ENCODE measurements at regions not wholly inside any gene's neighbourhood (a gene's known extent, or its start where the extent isn't known, plus 50 kb on each side); places are given as distances from the start of the nearest gene placed in this dataset.
"Not testable (repeated sequence)": the region's sequence is repeated elsewhere in the genome, so short reads cannot be mapped to it uniquely, and the experiment has no call there.

- intact Hi-C loops (cut with micrococcal nuclease) = no loop called here
Measured at GRCh38 chr4:28490669-28491068, 1630.0 kb downstream of the STIM2 start.

DNA sequence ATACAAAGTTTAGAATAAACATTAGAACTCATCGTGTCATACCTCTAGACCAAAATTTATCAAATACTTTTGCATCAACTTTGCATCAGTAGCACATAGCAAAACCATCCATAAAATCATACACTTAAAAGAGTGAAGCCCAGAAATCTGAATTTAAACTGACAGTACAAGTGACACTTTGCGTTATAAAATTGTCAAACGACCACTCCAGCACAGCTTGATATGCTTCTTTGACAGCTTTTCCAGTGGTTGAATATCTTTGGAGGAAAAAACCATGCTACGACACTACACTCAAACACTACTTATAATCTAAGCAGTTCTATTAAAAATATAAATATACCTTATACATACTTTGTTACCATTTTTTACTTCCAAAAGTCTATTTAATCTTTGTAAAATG lies 1644.4 kb downstream of the STIM2 start:
- Mint-ChIP-seq H3K36me3 (ENCODE audit: low read depth) (no peaks in the 10 kb centered on the region), H3K27me3 (ENCODE audit: insufficient read depth) (no peaks in the 10 kb centered on the region), H3K4me1 (ENCODE audit: low read depth) (no peaks in the 10 kb centered on the region), H3K27ac (no peak overlapping the region), H3K9me3 (peaks cover 15% of the 10 kb centered on the region), H3K4me3 (no peak overlapping the region)
- DNase-seq (ENCODE audit: low spot score) = no peak
- intact Hi-C loops (cut with micrococcal nuclease) = no loop called here

More at GRCh38 chr4:28490669-28491068, 1630.0 kb downstream of the STIM2 start:
- peaks cover 7% of the 10 kb centered on the region for H3K9me3 Mint-ChIP-seq
- H3K4me1 Mint-ChIP-seq (ENCODE audit: low read depth) = no peaks in the 10 kb centered on the region
- no peak for DNase-seq (ENCODE audit: low spot score)
- no peak overlapping the region for H3K4me3 Mint-ChIP-seq
- H3K27me3 Mint-ChIP-seq (ENCODE audit: insufficient read depth) = no peaks in the 10 kb centered on the region
- no peaks in the 10 kb centered on the region for H3K36me3 Mint-ChIP-seq (ENCODE audit: low read depth)
- H3K27ac Mint-ChIP-seq = no peak overlapping the region

DNA sequence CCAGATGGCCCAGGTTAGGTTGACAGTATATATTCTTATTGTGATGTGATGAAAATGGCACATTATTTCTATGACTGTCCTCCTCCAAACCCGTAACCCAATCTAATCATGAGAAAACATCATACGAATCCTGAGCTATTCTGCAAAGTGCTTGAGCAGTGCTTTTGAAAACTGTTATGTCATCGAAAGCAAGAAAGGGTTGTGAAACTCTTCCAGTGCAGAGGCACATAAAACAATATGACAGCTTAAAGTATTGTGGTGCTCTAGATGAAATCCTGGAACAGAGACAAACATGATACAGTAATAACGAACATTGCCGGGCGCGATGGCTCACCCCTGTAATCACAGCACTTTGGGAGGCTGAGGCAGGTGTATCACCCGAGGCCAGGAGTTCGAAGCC lies 1648.0 kb downstream of the STIM2 start:
- intact Hi-C loops (cut with micrococcal nuclease) = no loop called here
- DNase-seq (ENCODE audit: low spot score) = no peak
- peaks cover 20% of the 10 kb centered on the region for H3K9me3 Mint-ChIP-seq
- no peaks in the 10 kb centered on the region for H3K27me3 Mint-ChIP-seq (ENCODE audit: insufficient read depth)
- no peaks in the 10 kb centered on the region for H3K4me1 Mint-ChIP-seq (ENCODE audit: low read depth)
- no peaks in the 10 kb centered on the region for H3K36me3 Mint-ChIP-seq (ENCODE audit: low read depth)
- H3K27ac Mint-ChIP-seq = no peak overlapping the region
- H3K4me3 Mint-ChIP-seq = no peak overlapping the region

GRCh38 chr4:28514766-28515165 lies 1654.1 kb downstream of the STIM2 start:
- DNase-seq (ENCODE audit: low spot score); H3K27me3 Mint-ChIP-seq (ENCODE audit: insufficient read depth); H3K36me3 Mint-ChIP-seq (ENCODE audit: low read depth); H3K4me1 Mint-ChIP-seq (ENCODE audit: low read depth); H3K27ac Mint-ChIP-seq; H3K4me3 Mint-ChIP-seq; intact Hi-C loops (cut with micrococcal nuclease): not testable (repeated sequence)
- H3K9me3 Mint-ChIP-seq = peaks cover 14% of the 10 kb centered on the region

DNA sequence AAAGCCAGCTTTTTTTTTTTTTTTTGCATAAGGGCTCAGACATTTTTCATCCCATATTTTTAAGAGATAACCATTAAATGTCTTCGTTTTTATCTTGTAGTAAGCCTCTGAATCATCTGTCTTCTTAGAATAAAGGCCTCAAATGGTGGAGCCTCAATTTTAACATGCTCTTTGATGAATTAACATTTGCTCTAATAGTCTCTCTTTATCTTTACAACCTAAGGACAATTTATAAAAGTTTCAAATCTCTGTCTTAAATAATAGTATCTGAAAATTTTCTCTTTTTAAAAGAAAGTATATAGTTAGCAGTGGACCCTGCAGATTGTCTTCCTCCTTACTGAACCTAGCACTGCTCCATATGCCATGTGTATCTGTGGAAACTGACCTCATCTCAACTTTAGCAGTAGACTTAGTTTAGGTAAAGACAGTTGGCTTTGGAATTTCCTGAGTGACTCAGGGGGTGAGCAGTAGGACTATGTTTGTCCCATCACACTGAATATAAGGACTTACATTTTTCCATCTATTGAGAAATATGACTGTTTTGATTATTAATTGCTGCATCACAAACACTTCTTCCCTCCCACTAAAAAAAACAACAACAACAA lies 1658.0 kb downstream of the STIM2 start:
- no peak for DNase-seq (ENCODE audit: low spot score)
- Mint-ChIP-seq H3K27ac (no peak overlapping the region), H3K36me3 (ENCODE audit: low read depth) (no peaks in the 10 kb centered on the region), H3K4me1 (ENCODE audit: low read depth) (no peaks in the 10 kb centered on the region), H3K4me3 (no peak overlapping the region), H3K27me3 (ENCODE audit: insufficient read depth) (no peaks in the 10 kb centered on the region), H3K9me3 (peaks cover 12% of the 10 kb centered on the region)
- intact Hi-C loops (cut with micrococcal nuclease) = no loop called here

DNA sequence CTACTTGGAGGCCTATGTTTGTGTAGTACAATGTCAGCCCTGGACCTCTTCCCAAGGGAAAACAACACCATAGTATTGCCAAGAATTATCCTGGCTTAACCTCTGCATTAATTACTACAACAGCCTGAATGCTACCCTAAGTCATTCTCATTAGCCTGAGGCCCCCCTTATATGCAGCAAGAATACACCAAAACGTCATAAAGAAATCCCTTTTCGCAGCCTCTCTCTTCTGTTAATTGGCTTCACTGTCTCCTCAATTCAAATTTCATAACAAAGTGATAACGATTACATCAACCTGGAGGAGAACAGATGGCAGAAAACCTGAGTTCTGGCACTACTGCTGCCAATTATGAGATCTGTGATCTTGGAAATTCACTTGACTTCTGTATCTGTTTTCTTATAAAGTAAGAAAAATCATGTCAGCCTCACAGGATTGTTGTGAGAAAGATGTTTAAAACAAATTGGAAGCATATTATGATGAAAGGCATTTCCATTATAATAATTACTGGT lies 1663.1 kb downstream of the STIM2 start:
- Mint-ChIP-seq H3K27me3 (ENCODE audit: insufficient read depth) (no peaks in the 10 kb centered on the region), H3K27ac (no peak overlapping the region), H3K36me3 (ENCODE audit: low read depth) (no peaks in the 10 kb centered on the region), H3K4me3 (no peak overlapping the region), H3K4me1 (ENCODE audit: low read depth) (no peaks in the 10 kb centered on the region), H3K9me3 (peaks cover 12% of the 10 kb centered on the region)
- DNase-seq (ENCODE audit: low spot score) = no peak
- intact Hi-C loops (cut with micrococcal nuclease) = no loop called here

- no peaks in the 10 kb centered on the region for H3K36me3 Mint-ChIP-seq (ENCODE audit: low read depth)
- H3K4me1 Mint-ChIP-seq (ENCODE audit: low read depth) = no peaks in the 10 kb centered on the region
- no peaks in the 10 kb centered on the region for H3K9me3 Mint-ChIP-seq
Measured at GRCh38 chr4:28536124-28536523, 1675.5 kb downstream of the STIM2 start.

GRCh38 chr4:28545986-28546385 lies 1685.3 kb downstream of the STIM2 start:
- Mint-ChIP-seq H3K27ac (no peak overlapping the region), H3K4me1 (ENCODE audit: low read depth) (no peaks in the 10 kb centered on the region), H3K9me3 (no peaks in the 10 kb centered on the region), H3K27me3 (ENCODE audit: insufficient read depth) (no peaks in the 10 kb centered on the region), H3K4me3 (no peak overlapping the region), H3K36me3 (ENCODE audit: low read depth) (no peaks in the 10 kb centered on the region)
- intact Hi-C loops (cut with micrococcal nuclease) = no loop called here
- no peak for DNase-seq (ENCODE audit: low spot score)

More at GRCh38 chr4:28536124-28536523, 1675.5 kb downstream of the STIM2 start:
- no peaks in the 10 kb centered on the region for H3K27me3 Mint-ChIP-seq (ENCODE audit: insufficient read depth)
- no peak overlapping the region for H3K4me3 Mint-ChIP-seq
- intact Hi-C loops (cut with micrococcal nuclease) = no loop called here
- no peak overlapping the region for H3K27ac Mint-ChIP-seq
- no peak for DNase-seq (ENCODE audit: low spot score)

GRCh38 chr4:28548136-28548535 lies 1687.5 kb downstream of the STIM2 start:
- intact Hi-C loops (cut with micrococcal nuclease) = no loop called here
- Mint-ChIP-seq H3K4me3 (no peak overlapping the region), H3K9me3 (no peaks in the 10 kb centered on the region), H3K4me1 (ENCODE audit: low read depth) (no peaks in the 10 kb centered on the region), H3K27ac (no peak overlapping the region), H3K27me3 (ENCODE audit: insufficient read depth) (no peaks in the 10 kb centered on the region), H3K36me3 (ENCODE audit: low read depth) (no peaks in the 10 kb centered on the region)
- no peak for DNase-seq (ENCODE audit: low spot score)

DNA sequence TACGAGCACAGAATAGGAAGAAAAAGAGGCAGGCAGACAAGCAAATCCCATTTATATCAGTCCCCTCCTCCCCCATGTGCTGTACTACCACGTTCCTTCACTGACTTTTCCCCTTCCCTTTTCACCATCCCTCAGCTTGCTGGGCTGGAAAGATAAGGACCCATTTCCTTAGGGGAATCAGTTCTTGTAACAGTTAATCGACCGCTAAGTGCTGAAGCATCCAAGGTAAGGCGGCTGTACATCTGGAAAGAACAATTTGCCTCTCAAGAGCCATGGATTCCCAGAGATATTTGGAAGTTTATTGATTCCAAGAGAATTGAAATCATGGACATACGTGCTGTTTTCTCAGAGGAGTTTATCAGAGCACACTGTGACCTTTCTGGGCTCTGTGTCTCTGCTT lies 1688.0 kb downstream of the STIM2 start:
- H3K27ac Mint-ChIP-seq = no peak overlapping the region
- no peaks in the 10 kb centered on the region for H3K27me3 Mint-ChIP-seq (ENCODE audit: insufficient read depth)
- DNase-seq (ENCODE audit: low spot score) = no peak
- intact Hi-C loops (cut with micrococcal nuclease) = no loop called here
- H3K9me3 Mint-ChIP-seq = peaks cover 4% of the 10 kb centered on the region
- H3K36me3 Mint-ChIP-seq (ENCODE audit: low read depth) = no peaks in the 10 kb centered on the region
- H3K4me1 Mint-ChIP-seq (ENCODE audit: low read depth) = no peaks in the 10 kb centered on the region
- no peak overlapping the region for H3K4me3 Mint-ChIP-seq

- Mint-ChIP-seq H3K27ac (no peak overlapping the region), H3K4me1 (ENCODE audit: low read depth) (no peaks in the 10 kb centered on the region), H3K9me3 (peaks cover 25% of the 10 kb centered on the region), H3K36me3 (ENCODE audit: low read depth) (no peaks in the 10 kb centered on the region), H3K4me3 (no peak overlapping the region), H3K27me3 (ENCODE audit: insufficient read depth) (no peaks in the 10 kb centered on the region)
- no peak for DNase-seq (ENCODE audit: low spot score)
- intact Hi-C loops (cut with micrococcal nuclease) = no loop called here
Measured at GRCh38 chr4:28555866-28556265, 1695.2 kb downstream of the STIM2 start.

DNA sequence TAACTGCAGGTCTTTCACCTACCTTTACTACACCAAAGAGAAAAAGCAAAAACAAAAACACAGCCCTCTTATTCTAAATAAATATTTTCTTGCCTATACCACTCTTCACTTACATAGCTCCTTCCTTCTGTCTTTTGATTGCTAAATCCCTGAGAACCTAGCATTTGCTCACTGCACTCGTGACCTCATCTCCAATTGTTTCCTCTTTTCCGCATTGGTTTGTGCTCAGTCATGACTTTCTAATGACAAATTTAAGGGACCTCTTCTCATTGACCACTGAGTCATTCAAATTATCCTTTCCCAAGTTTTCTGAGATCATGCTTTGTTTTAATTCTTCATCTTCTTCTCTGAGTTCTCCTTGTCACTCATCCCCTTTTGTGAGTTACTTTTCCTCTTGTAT lies 1697.1 kb downstream of the STIM2 start:
- no peak overlapping the region for H3K4me3 Mint-ChIP-seq
- DNase-seq (ENCODE audit: low spot score) = no peak
- peaks cover 25% of the 10 kb centered on the region for H3K9me3 Mint-ChIP-seq
- H3K4me1 Mint-ChIP-seq (ENCODE audit: low read depth) = no peaks in the 10 kb centered on the region
- H3K27me3 Mint-ChIP-seq (ENCODE audit: insufficient read depth) = no peaks in the 10 kb centered on the region
- H3K36me3 Mint-ChIP-seq (ENCODE audit: low read depth) = no peaks in the 10 kb centered on the region
- intact Hi-C loops (cut with micrococcal nuclease) = no loop called here
- no peak overlapping the region for H3K27ac Mint-ChIP-seq

GRCh38 chr4:28558895-28559294 lies 1698.3 kb downstream of the STIM2 start:
- DNase-seq (ENCODE audit: low spot score) = no peak
- Mint-ChIP-seq H3K27me3 (ENCODE audit: insufficient read depth) (no peaks in the 10 kb centered on the region), H3K9me3 (peaks cover 19% of the 10 kb centered on the region), H3K4me3 (no peak overlapping the region), H3K36me3 (ENCODE audit: low read depth) (no peaks in the 10 kb centered on the region), H3K4me1 (ENCODE audit: low read depth) (no peaks in the 10 kb centered on the region), H3K27ac (no peak overlapping the region)
- intact Hi-C loops (cut with micrococcal nuclease) = no loop called here

- Mint-ChIP-seq H3K27me3 (ENCODE audit: insufficient read depth) (no peaks in the 10 kb centered on the region), H3K27ac (no peak overlapping the region), H3K4me1 (ENCODE audit: low read depth) (no peaks in the 10 kb centered on the region), H3K4me3 (no peak overlapping the region), H3K36me3 (ENCODE audit: low read depth) (no peaks in the 10 kb centered on the region), H3K9me3 (peaks cover 12% of the 10 kb centered on the region)
- no peak for DNase-seq (ENCODE audit: low spot score)
- intact Hi-C loops (cut with micrococcal nuclease) = no loop called here
Measured at GRCh38 chr4:28562913-28563312, 1702.3 kb downstream of the STIM2 start.
